IPS DF 4.7 (cell line): ENCODE measurements at regions not wholly inside any gene's neighbourhood (a gene's known extent, or its start where the extent isn't known, plus 50 kb on each side); places are given as distances from the start of the nearest gene placed in this dataset.

Experiments used
- DNase-seq: peaks from one replicate; pipeline ENCODE4 v3.0.0-alpha.2; 2013; ENCODE audit warnings: low spot score; ENCODE audit errors: extremely low read depth

DNA sequence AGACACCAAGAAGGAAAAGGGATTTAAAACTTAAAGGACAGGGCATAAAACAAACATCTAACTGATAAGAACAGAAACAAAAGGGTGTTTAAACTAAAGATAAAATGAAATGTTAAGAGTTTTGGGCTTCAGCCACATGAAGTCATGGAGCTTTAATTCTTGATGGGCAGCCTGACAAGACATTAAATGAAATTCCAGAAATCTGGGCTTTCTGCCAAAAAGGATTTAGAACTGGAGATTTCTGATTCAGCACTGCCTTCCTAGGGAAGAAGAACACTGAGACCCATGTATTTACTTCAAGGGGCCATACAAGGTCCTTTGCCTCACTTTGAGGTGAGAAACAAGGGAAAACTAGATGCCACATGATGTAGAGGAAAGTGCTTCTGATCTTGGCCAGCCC is 355.9 kb upstream of the RAG2 start:
- no peak for DNase-seq

DNA sequence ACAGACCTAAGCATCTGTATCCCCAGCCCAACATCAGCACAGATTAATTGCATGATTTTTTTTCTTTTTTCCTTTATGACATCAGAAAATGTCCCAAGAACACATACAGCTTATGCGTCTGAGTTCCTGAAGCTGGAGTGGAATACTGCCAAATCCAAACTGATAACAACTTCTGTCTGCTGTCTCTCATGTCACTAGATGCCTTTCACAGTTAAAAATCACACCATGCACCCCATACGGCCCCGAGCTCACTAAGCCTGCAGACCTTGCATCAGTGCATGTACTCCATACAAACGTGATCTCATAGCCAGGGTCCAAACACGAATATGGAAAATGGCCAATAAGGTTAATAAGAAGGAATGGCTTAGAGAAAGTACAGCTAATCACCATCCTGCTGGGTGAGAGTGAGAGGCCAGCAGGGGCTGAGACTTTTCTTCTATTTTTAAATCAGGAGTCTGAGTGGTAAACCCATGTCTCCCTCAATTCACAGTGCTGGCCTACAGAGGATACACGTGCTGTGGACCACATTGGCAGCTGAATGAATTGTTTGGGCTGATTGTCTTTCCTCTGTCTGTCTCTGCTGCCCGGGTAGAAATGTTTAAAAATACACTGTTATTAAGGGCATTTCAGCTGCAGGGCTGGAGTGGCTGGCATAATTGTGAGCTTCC is 350.6 kb upstream of the RAG2 start:
- DNase-seq, result no peak

DNA sequence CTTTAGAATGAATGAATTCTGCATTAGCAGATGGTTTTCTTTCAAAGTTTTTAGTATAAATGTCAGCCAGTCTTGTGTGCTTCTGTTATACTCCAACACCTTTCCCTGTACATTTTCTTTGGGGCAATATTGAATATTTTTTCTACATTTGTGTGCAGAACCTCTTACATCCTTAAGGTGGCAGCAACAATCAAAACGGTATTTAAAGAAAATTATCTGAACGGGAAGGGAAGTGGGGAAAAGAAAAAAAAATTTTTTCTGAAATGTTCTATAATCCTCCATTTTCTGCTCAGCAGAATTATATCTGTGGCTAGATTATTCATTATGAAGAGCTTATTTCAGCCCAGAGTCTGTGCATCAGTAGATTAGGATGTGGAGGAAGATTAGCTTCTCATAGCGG is 347.3 kb upstream of the RAG2 start:
- no peak for DNase-seq

DNA sequence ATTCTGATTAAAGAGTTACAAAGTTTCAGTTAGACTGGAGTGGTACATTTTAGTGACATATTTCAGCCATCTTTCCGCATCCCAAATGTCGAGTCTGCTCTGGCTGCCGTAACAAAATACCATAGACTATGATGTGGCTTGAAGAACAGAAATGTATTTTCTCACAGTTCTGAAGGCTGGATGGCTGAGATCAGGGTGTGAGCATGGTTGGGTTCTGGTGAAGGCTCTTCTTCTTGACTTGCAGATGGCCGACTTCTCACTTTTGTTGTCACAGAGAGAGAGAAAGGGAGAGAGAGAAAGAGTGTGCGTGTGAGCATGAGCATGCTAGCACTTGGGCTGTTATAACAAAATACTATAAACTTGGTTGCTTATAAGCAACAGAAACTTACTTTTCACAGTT is 335.4 kb upstream of the RAG2 start:
- DNase-seq, result no peak

DNA sequence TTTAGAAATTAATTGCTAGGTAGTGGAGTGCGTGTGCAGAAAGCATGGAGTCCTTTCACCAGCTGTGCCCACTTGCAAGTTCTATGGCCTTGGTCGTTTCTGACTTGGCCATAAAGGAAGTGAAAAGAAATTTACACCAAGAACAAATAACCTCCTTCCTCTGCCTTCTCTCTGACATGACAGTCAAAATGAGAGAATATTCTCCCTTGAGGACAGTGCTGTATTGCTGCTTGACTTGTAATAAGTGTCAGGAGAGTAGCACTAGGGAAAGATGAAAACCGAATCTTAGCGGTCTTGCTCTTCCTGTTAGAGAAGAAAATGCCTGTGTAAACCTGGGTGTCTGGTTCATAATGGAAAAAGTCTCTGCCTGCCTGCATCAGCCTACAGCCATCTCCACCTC is 333.1 kb upstream of the RAG2 start:
- no peak for DNase-seq

DNA sequence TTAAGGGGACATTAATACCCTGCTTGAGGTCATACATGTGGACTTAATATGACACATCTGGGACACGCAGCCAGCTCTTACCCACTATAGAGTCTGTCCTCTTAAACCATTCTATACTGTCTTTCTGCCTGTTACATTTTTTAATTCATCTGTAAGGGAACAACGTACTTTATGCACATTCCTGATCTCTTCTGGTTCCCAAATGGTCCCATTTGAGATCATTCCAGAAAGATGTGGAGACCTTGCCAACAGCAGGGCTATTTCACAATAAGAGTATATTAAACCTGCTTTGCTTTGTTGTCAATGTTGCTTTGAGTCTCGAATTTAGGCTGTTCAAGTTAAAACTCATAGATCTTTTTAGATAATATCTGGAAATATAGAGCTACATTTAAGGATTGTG is 332.2 kb upstream of the RAG2 start:
- no peak for DNase-seq

DNA sequence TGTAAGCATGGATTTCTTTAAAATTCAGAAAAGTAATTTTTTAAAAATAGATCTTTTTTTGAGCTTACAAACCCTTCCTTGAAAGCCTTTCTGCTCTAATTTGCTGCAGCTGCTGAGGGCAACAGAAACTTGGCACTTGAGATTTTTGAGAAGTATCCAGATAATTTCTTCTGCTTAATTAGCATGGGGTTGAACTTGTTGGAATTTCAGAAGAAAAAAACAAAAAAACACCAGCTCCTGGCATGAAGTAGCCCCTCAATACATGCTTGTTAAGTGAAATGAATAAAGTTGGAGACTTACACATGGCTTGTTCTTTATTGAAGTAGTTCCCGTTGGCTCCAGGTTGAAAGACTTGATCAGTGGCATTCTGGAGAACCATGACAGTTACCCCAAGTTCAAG is 331.4 kb upstream of the RAG2 start:
- no peak for DNase-seq

DNA sequence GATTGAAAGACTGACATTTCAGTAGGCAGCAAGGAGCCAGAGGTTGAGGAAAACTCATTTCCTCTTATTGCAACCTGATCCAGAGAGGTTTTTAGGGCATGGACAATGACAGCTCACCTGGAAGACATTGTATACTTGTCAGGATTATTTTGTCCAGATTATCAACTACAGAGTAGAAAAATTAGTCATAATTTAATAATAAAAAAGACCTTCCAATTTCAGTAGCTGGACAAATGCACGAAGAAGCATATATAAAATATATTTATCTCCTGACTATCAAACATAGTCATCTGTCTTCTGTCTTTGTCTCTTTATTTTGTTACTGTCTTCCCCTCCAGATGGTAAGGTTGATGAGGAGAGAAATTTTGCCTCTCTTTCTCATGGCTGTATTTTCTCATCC is 330.6 kb upstream of the RAG2 start:
- DNase-seq, result no peak

DNA sequence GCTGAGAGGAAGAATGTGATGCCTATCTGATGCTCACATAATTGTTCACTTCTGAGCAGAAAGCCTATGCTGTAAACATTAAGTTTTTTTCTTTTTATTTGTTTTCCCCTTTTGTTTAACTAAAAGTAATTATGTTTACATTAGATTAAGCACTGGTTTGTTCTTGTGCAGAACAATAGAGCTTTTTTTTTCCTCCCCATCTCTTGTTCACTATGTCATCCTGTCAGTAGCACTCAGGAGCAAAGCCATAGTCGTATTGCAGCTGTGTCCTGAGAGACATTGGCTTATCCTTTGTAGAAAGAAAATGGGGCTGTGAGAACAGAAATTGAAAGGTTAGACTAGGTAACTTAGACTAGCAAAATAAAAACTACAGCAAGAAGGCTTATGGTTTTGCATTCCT is 301.8 kb upstream of the RAG2 start:
- DNase-seq, result no peak

DNA sequence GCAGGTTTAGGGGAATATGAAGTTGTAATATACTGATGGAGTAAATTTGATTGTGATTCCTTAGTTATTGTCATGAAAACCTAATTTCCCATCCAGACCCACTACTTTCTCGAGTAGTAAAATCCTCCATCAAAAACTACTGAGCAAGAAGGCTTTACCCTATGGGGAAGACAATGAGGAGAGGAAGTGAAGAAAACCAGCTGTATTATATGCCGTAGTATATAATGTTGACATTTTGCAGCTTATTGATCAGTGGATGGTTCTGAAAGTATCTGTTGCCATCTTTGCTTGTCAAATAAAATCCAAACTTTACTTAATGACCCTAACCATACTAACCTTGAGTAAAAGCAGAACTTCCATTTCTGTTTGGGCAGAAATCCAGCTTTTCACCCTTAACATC is 292.8 kb upstream of the RAG2 start:
- DNase-seq, result no peak

DNA sequence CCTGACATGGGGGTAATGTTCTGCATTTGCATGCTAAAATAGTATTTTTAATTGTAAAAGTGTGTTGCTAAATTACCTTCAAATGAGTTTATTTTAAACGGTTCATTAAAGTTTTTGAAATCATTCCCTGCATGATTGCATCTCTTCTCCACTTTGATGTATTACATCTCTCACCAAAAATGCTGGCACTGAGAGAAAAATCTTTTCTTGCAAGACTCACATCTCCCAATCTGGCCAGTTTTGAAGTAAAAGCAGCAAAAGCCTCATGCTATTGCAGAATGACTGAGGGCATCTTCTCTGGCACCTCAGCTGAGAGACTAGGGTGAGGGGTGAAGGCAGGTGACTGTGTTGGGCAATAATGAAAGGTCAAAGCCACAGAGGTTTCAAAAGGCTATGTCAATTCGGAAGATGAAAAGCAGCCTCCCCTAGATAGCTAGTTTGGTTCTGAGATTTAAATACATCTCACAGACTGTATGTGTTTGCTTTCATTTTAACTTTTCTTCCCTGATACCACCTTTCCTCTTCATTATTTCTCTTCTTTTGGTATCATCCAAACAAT is 292.2 kb upstream of the RAG2 start:
- no peak for DNase-seq

DNA sequence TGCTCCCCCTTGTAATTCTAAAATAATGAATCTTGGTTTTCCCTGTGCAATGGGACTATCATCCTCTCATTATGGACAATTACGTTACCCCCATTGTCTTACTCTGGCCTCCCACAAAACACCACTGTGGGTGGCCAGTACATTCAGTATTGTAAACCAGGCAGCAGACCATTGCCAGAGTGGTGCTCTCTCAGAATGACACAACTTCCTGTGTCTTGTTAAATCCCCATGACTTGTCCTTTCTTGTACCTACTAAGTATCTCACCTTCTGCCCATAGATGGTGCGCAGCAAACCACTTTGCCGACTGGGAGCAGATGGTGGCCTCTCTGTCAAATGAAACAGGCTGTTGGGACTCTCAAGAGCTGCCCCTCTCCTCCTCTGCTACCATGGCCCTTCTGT is 287.1 kb upstream of the RAG2 start:
- no peak for DNase-seq

DNA sequence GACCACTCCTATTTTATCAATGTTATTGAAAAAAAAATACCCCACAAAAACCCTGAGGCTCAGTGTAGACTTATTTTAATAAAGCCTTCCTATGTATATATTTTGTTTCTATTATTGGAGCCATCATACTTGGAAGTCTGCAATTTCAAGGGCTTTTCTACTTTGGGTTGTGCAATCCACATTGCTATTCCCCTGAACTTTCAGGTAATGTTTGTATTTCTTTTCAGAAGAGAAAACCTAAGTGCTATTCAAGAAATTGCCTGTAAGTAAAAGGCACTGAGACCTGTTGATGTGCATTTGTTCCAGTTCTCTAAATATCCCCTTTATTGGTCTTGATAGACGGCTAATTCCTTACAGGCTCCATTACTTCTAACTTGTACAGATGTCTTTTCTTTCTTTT is 280.7 kb upstream of the RAG2 start:
- no peak for DNase-seq

DNA sequence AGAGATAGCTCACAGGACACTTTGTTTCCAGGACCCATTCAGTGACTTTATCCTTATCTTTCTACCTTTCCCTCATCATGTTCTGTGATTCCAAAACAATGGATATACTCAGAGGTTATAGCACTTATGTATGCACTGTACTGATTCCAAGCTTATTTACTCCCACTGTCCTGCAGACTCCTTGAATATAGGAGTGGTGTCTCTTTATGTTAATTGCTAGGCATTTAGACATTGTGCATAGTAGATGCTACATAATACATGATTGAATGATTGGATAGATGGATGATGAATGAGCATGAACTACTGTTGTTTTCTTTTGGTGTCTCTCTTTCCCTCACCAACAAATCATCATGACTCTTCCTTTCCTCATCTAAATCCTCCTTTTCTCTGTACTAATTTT is 279.1 kb upstream of the RAG2 start:
- no peak for DNase-seq

DNA sequence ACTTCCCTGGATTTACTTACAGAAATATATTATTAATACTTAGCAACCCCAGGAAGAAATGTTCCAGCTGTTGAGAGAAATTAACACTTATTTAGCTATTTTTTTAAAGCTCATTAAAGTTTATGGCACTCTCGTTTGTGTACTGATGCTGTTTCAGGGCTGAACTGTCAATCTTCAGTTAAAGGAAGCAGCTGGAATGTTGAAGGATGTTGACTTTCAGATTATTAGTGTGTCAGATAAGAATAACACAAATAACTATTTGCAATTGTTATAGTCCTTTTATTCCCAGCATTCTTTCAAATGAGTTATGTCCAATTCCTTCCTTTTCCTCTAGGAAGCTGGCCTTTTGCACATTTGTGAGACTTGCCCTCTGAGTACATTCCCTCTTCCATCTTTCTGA is 278.2 kb upstream of the RAG2 start:
- DNase-seq, result no peak

DNA sequence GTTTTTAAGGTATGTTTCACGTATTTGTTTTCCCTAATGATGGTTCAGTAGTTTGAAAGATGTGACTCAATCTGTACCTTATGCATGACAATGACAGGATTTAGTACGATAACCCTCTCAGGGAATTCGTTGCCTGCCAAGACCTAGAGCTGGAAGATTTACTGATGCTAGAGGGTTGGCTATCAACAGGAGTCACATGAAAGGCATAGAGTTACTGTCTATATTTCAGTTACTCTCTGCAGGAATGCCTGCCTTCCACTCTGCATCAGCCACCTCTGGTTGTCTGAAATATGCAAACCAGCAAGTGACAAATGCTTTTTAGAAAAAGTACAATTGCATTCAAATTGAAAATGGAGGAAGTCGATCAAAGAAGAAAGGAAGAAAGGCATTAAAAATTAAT is 276.3 kb upstream of the RAG2 start:
- no peak for DNase-seq

DNA sequence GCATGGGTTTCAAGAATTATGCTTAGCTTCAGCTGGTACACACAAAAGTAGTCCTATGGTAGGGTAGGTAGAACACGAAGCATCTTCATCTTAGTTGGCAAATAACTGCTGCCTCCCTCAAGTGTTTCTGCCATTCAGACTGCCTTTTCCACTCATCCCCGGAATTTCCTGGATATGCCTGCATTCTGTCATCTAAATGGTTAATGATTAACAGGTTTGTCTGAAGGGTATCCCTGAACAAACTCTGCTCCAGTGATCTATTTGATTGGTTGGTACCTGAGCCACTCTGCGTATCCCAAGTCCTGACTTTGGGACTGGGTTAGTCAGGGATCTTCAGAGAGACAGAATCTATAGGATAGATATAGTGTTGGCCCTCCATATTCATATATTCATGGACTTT is 272.3 kb upstream of the RAG2 start:
- DNase-seq, result no peak

DNA sequence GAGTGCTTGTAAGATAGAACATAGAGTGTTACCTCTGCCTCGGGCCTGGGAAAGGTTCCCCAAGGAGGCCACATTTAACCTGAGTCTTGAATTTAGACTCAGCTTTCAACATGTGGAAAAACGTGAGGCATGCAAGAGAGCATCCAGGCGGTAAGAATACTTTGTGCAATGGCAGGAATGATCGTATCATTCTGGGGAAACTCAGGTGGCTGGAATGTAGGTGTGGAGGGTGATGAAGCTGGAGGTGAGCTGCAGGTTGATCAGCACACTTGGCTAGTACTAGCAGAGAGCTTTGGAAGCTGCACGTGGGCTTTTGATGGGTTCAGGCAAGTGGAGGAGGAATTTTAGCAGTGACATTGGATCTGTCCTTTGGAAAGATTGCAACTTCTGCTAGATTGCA is 270.3 kb upstream of the RAG2 start:
- DNase-seq, result no peak

DNA sequence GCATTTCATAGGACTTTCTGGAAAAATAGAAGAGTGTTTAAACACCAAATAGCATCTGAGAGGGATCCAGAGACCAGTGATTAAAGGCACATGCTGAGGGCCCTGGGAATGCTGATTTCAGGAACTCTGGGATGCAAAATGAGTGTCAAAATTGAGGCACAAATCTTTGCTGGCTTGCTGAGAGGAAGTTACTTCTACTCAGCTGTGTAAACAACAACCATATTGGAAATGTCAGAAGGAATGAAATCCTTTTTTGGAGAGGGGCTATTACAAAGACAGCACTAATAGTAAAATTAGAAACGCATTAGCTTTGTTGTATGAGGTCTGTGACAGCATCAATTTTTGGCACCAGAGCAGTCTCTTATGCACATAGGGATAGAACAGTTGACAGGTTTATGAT is 267.8 kb upstream of the RAG2 start:
- no peak for DNase-seq

DNA sequence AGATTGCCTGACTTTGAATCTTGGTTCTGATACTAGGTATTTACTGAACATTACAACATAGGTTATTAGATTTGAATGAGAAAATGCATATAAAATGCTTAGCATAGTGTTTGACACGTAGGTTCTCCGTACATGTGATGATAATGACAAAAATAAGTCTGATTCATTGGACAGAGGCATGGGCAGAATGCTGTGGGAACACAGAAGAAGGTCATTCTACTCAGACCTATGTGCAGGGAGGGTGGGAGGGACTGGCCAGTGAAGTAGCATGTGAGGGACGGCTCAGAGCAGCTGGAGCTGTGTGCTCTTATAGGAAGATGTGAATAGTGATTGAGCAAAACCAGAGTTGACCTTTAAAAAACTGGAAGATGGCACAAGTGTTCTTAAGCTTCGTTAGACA is 256.8 kb upstream of the RAG2 start:
- no peak for DNase-seq

DNA sequence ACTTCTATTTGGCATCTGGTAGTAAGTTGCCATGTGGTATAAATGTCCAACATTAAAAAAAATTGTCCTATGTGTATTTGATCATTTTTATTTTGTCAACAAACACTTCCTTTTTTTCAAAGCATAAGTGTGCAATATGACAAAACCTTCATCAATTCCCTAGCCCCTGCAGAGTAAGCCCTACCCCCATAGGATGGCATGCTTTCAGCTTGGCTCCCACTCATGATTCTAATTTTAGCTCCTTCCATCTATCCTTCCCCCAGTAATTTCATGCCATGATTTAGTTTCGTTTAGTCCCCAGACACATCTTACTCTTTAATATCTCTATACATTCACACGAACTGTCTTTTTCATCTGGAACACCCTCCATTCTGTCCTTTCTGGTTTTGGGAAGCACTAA is 250.6 kb upstream of the RAG2 start:
- no peak for DNase-seq

DNA sequence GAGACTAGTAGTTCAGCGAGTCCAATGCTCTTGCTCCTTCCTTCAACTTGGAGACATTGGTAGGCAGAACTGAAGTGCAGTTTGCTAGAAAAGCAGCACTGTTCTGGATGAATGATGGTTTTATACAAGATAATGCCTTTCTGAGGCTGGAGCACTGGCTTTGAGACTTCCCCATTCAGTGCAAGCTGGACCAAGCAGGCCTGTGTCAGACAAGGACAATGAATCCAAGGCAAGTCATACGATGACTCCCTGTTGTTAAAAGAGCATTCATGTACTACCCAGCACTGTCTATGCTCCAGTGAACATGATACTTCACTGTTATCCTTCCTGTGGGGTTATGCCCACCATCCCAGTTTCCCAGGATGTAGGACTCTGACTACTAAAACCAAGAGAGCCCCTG is 242.3 kb upstream of the RAG2 start:
- DNase-seq, result no peak

DNA sequence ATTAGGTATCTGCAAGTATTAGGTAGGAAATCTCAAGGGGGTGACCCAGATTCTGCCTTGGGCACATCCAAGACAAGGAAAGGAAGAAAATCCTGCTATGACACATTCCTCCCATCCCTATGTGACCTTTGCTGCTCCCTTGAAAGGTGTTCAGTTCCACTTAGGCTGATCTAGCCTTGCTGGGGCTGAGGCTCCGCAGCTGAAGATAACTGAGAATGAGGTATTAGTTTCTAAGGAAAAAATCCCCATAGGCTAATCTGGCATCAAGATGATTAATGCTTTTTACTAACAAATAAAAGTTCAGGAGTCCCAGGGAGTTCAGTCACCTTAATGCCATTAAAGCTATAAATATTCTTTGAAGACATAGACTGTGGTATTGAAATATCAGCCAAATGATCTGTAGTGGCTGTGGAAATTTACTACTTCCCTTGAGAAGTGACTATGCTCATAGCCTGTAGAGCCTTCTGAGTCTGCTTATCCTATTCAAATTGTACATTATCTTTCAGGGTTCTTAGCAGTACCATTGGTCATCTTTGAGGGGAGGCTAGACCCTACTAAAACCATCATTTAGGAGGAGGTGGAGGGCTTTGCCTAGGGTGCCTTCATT is 239.9 kb upstream of the RAG2 start:
- no peak for DNase-seq

DNA sequence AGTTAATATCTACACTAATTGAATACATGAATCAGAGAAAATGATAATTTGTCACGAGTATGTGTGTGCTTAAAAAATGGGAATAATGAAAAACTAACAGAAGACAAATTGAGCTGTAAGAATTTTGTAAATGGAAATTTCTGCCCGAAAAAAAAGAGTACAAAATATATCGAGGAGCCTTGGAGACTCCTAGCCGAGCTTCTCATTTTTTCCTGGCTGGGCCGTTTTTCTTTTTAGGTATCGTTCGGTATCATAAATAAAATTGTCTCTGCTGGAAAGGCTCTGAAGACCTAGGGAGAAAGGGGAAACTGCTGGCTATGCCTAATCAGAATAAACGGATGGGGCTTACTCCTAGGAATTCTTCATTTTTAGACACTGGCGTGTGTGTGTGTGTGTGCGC is 227.2 kb upstream of the RAG2 start:
- DNase-seq, result no peak
